Kidney tubule cell (primary cell): ENCODE measurements at regions not wholly inside any gene's neighbourhood (a gene's known extent, or its start where the extent isn't known, plus 50 kb on each side); places are given as distances from the start of the nearest gene placed in this dataset.

ENCODE experiments used
- DNase-seq: peaks from one replicate; pipeline ENCODE4 v3.0.0-alpha.2; 2018; ENCODE audit warnings: low spot score

GRCh38 chr4:1476140-1476513 lies 69.9 kb upstream of the NKX1-1 start:
- DNase-seq: no peak

- no peak for DNase-seq
Measured at GRCh38 chr4:1475277-1476139, 69.3 kb upstream of the NKX1-1 start.

DNA sequence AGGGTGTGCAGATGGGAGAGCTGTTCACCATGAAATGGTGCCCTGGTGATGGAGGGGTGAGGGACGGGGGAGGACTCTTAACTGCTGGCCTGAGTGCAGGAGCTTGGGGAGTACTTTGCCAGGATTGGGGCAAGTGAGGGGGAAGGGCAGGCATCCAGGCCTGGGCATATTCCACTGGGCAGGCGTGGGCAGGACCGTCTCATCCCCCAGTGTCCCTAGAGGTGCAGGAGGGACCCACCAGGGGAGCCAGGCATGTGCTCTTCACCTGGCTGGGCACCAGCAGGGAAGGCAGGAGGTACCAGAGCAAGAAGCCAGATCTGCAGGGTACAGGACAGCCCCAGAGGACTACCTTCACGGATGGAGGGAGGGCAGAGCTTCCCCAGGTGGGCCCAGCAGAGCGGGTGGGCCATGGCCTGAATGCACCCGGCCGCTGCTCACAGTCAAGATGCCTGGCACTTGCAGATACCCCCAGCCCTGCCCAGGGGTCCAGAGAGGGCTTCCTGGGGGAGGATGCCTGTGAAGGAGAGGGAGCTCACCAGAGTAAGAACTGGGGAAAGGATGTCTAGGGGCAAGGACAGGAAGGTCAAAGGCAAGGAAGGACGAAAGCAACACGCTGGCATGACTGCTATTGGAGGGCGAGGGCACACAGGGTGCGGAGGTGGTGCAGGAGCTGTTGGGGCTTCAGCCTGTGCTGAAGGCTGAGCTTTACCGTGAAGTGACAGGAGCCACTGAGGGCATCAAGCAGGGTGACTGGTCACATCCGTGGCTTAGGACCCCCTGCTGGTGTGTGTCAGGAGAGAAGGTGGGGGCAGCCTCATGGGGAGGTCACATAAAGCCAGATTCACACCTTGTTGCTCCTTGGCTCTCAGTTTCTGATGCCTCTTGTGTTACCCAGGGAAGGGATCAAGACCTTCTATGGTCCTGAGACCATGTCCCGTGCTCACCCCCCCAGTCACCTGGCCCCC lies 68.2 kb upstream of the NKX1-1 start:
- no peak for DNase-seq

DNA sequence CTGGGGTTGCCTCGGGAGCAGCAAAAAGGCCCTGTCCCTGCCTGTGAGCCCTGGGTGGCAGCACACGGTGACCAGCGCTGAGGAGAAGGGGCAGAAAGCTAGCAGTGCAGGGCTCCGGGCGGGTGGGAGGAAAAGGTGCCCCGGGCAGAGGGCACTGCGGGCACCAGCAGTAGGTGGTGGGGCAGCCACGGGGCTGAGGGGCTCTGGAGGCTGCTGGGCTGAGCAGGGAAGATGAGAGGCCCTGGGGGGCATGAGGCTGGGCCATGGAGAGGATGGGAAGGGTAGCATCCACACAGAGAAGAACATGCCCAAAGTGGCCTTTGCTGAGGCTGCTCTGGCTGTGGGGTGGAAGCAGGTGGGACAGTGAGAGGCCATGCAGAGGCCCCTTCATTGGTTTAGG lies 67.5 kb upstream of the NKX1-1 start:
- DNase-seq: no peak

- no peak for DNase-seq
Measured at GRCh38 chr4:1472911-1473518, 66.8 kb upstream of the NKX1-1 start.

- DNase-seq: no peak
Measured at GRCh38 chr4:1472148-1472797, 66.0 kb upstream of the NKX1-1 start.

DNA sequence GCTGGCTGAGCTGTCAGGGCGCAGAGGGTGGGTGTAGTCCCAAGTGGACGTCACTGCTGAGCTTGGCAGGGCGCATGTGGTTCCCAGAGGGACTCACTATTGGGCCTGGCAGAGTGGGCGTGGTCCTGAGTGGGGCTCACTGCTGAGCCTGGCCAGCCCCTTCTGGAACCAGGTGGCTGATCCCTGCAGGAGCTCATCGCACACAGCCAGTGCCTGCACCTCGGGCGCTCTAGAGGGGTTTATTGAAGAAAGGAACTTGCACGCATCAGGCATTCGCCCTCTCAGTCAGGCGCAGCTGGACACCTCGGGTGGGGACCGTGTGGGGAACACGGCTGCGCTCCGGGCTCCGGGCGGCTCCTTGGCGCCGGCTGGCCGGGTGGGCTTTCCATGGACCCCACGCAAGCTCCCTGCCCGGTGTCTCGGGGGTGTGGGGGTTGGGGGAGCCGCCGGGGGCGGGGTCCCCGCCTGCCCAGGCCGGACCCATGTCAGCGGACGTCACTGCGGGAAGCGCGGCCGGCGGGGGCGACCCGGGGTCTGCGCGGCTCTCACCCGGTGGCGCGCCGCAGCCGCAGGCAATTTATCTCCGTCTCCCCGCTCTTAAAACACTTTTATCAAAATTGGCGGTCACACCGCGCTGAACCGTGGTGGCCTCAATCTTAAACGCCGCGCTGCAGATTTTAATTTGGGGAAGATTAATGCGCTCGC lies 65.4 kb upstream of the NKX1-1 start:
- DNase-seq: no peak

- DNase-seq: no peak
Measured at GRCh38 chr4:1470816-1471442, 64.7 kb upstream of the NKX1-1 start.

GRCh38 chr4:1470393-1470670 lies 64.1 kb upstream of the NKX1-1 start:
- no peak for DNase-seq

DNA sequence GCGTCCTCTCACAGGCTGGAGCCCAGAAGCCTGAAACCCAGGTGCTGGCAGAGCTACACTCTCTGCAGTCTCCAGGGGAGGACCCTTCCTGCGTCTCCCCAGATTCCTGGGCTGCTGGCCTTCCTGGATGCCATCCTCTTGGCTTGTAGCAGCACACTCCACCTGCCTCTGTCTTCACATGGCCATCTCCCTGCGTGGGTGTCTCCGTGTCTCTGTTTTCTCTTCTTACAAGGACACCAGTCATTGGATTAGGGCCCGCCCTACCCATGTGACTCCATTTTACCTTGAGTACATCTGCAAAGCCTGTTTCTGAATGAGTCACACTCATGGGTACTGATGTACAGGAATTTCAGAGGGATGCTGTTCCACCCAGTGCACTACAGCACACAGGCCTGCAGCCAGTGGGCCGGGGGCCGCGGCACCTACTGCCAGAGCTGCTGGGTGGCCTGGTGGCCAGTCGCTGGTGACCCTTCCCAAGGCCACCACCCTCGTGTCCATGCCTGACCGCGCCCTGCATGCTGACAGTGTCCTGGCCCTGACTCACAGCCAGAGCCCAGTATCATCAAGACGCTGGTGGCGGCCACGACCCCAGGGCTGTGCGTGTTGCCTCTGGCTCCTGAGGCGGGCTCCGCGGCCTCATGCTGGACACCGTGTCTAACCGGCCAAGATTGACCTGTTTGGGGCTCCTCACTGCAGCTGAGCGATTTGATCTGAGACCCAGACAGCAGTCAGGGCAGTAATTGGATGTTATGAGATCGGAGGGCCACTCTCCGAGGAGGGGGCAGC lies 63.6 kb upstream of the NKX1-1 start:
- peak; percentile 9 for DNase-seq

- no peak for DNase-seq
Measured at GRCh38 chr4:1469043-1469442, 62.8 kb upstream of the NKX1-1 start.

GRCh38 chr4:1467581-1468458 lies 61.6 kb upstream of the NKX1-1 start:
- no peak for DNase-seq

DNA sequence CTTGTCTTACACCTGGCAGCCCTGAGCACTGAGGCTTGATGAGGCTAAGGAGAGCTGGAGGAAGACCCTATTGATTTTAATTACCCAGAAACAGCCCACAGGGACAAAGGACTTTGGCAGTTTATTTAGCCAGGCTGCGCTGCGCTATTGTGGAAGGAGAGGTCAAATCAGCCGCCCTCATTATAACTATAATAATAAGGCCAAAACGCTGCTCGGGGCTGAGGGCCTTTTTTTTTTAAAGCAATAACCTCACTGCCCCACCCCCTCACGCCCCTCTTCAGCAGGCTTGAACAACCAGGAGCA lies 60.6 kb upstream of the NKX1-1 start:
- no peak for DNase-seq

GRCh38 chr4:1466034-1466862 lies 60.0 kb upstream of the NKX1-1 start:
- DNase-seq: no peak

DNA sequence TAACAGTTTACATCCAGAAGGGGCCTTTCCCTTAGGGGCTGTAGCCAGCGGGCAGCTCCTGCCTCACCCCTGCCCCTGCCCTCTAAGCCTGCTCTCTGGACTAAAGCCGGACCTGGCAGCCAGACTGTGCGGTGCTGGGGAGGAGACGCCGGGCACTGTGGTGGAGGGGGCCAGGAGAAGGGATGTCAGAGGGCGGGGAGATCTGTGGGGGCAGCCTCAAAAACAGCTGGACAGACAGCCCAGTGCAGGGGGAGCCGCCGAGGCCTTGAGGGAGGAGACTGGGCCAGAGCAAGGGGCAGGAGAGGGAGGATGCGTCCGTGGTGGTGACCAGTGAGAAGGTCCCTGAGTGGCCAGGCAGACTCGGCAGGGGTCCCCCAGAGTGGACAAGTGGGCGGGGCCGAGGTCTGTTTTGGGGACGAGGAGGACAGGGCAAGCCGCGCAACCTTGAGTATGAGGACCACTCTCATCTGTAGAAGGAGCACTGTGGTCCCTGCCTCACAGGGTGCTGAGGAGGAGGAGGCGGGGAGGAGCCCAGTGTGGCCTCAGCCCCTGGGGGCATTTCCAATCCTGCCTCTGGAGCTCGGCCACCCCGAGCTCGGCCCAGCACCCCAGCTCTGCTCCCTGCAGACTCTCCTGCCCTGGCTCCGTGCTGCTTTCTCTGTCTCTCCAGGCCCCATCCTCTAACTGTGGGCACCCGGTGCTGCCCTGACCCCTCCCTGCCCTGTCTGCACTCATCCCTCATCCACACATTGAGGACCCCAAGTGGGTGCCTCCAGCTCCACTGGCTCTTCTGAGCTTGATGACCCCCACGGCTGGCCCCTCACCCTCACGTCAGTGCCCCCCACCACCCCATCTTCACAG lies 59.2 kb upstream of the NKX1-1 start:
- DNase-seq: no peak

- no peak for DNase-seq
Measured at GRCh38 chr4:1464581-1465171, 58.4 kb upstream of the NKX1-1 start.

DNA sequence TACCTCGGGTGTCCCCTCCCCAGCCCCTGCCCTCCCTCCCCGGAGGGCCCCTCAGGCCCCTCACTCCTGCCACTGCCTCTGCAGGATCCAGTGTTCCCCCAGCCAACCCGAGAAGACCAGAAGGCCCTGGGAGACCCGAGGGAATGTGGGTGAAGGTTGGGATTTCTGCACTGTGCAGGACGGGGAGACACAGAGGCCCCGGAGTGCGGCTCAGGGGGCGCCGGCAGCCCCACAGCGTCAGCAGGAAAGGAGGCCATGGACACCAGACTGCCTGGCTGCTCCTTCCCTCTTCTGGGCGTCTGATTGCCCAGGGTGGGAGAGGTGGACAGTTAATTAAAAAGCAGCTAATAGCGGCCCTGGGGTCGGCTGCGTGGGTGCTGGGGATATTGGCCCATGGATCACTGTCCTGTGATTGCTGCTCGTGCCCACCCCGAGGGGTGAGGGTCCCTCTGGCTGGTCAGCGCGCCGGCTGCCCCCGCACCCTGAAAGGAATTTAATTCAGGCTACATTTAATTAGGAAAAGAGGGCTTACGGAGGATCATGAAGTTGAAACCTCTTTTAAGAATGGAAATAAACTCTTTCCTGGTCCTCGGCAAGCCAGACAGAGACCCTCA lies 57.8 kb upstream of the NKX1-1 start:
- DNase-seq: no peak
